GM23338 (cell line): ENCODE measurements at regions not wholly inside any gene's neighbourhood (a gene's known extent, or its start where the extent isn't known, plus 50 kb on each side); places are given as distances from the start of the nearest gene placed in this dataset.

ENCODE experiments used
- ATAC-seq: fragments of 200-7000 bp; cut with Tn5 transposase; 3 replicates; pipeline ENCODE4 v1.9.1; 2020
- DNase-seq: peaks from one replicate; pipeline ENCODE4 v3.0.0-alpha.2; 2015; ENCODE audit warnings: low spot score
- H2AFZ ChIP-seq: fragments of 200-600 bp; sonication (generic); 2 replicates; pipeline ENCODE4 v1.8.0; 2016; ENCODE audit warnings: antibody characterized with exemption, mild to moderate bottlenecking, moderate library complexity
- H3F3A ChIP-seq: fragments of 200-600 bp; sonication (generic); replicated peaks from 2 replicates; pipeline ENCODE4 v1.8.0; 2017; ENCODE audit warnings: antibody characterized with exemption, mixed run types, low read depth
- H3K27ac ChIP-seq: fragments of 200-600 bp; sonication (generic); 2 replicates; pipeline ENCODE4 v1.6.1; 2016; ENCODE audit warnings: low read depth
- H3K27me3 ChIP-seq: fragments of 200-600 bp; sonication (generic); 2 replicates; pipeline ENCODE4 v1.8.0; 2016; ENCODE audit warnings: mild to moderate bottlenecking, mixed run types, moderate library complexity; ENCODE audit not compliant: insufficient read depth
- H3K36me3 ChIP-seq: fragments of 200-600 bp; sonication (generic); 2 replicates; pipeline ENCODE4 v1.8.0; 2016; ENCODE audit warnings: mild to moderate bottlenecking; ENCODE audit not compliant: insufficient read depth
- H3K4me1 ChIP-seq: fragments of 200-600 bp; sonication (generic); 2 replicates; pipeline ENCODE4 v1.8.0; 2016; ENCODE audit warnings: mild to moderate bottlenecking, moderate library complexity; ENCODE audit not compliant: insufficient read depth
- H3K4me2 ChIP-seq: fragments of 200-600 bp; sonication (generic); 2 replicates; pipeline ENCODE4 v1.7.1; 2017; ENCODE audit warnings: mixed run types
- H3K4me3 ChIP-seq: fragments of 200-600 bp; sonication (generic); 2 replicates; pipeline ENCODE4 v1.6.1; 2016; ENCODE audit warnings: mixed run types
- H3K79me2 ChIP-seq: fragments of 200-600 bp; sonication (generic); replicated peaks from 2 replicates; pipeline ENCODE4 v1.8.0; 2017; ENCODE audit warnings: mild to moderate bottlenecking; ENCODE audit not compliant: insufficient read depth
- H3K9me2 ChIP-seq: fragments of 200-600 bp; sonication (generic); 2 replicates; pipeline ENCODE4 v1.8.0; 2017; ENCODE audit not compliant: insufficient read depth
- H4K20me1 ChIP-seq: fragments of 200-600 bp; sonication (generic); replicated peaks from 2 replicates; pipeline ENCODE4 v1.8.0; 2017; ENCODE audit warnings: mild to moderate bottlenecking; ENCODE audit not compliant: insufficient read depth
- H3K27ac Mint-ChIP-seq: 2 replicates; pipeline ENCODE4 v1.8.0; 2020; ENCODE audit warnings: inconsistent platforms, mild to moderate bottlenecking, moderate library complexity, mixed read lengths
- H3K27me3 Mint-ChIP-seq: 3 replicates; pipeline ENCODE4 v1.8.0; 2022; ENCODE audit warnings: low read depth, mild to moderate bottlenecking, moderate library complexity, mixed read lengths, inconsistent platforms; ENCODE audit not compliant: insufficient read depth, poor library complexity
- H3K36me3 Mint-ChIP-seq: 3 replicates; pipeline ENCODE4 v1.8.0; 2021; ENCODE audit warnings: low read depth, mild to moderate bottlenecking, inconsistent platforms, moderate library complexity, mixed read lengths
- H3K4me1 Mint-ChIP-seq: 3 replicates; pipeline ENCODE4 v1.8.0; 2020; ENCODE audit warnings: mild to moderate bottlenecking, inconsistent platforms, mixed read lengths
- H3K4me3 Mint-ChIP-seq: 3 replicates; pipeline ENCODE4 v1.8.0; 2021; ENCODE audit warnings: moderate library complexity, mild to moderate bottlenecking, inconsistent platforms, mixed read lengths
- H3K9me3 Mint-ChIP-seq: 3 replicates; pipeline ENCODE4 v1.8.0; 2020; ENCODE audit warnings: moderate library complexity, mild to moderate bottlenecking, inconsistent platforms, mixed read lengths
- CREB1 ChIP-seq: fragments of 250-450 bp; sonication (Bioruptor Pico); IDR thresholded peaks from 2 replicates; pipeline ENCODE4 v1.5.0; 2020; ENCODE audit warnings: low read depth, mild to moderate bottlenecking, moderate library complexity
- EZH2 ChIP-seq: fragments of 200-600 bp; sonication (generic); IDR thresholded peaks from one replicate; pipeline ENCODE4 v1.8.0; 2017; ENCODE audit warnings: antibody characterized with exemption, mild to moderate bottlenecking, low read depth; ENCODE audit not compliant: unreplicated experiment
- EZH2phosphoT487 ChIP-seq: fragments of 200-600 bp; sonication (generic); IDR thresholded peaks from one replicate; pipeline ENCODE4 v1.8.1; 2018; ENCODE audit warnings: antibody characterized with exemption; ENCODE audit not compliant: unreplicated experiment
- JUNB ChIP-seq: IDR thresholded peaks from one replicate; pipeline ENCODE4 v1.6.1; 2016; ENCODE audit warnings: antibody characterized with exemption; ENCODE audit not compliant: unreplicated experiment
- NANOG ChIP-seq: IDR thresholded peaks from 2 replicates; pipeline ENCODE4 v1.6.1; 2016; ENCODE audit warnings: antibody characterized with exemption, borderline replicate concordance
- POLR2AphosphoS5 ChIP-seq: IDR thresholded peaks from 2 replicates; pipeline ENCODE4 v1.6.1; 2016; ENCODE audit warnings: antibody characterized with exemption, low read depth
- STAT1 ChIP-seq: IDR thresholded peaks from one replicate; pipeline ENCODE4 v1.6.1; 2016; ENCODE audit warnings: antibody characterized with exemption; ENCODE audit not compliant: unreplicated experiment
- ZNF114 ChIP-seq: fragments of 250-450 bp; sonication (Bioruptor Pico); IDR thresholded peaks from 2 replicates; pipeline ENCODE4 v1.5.0; 2020; ENCODE audit warnings: mild to moderate bottlenecking, moderate library complexity
- ZNF331 ChIP-seq: fragments of 250-450 bp; sonication (Bioruptor Pico); IDR thresholded peaks from 2 replicates; pipeline ENCODE4 v1.5.0; 2020; ENCODE audit warnings: low read depth, mild to moderate bottlenecking, moderate library complexity
- TF ChIP-seq, protein P1 (sequence below): fragments of 250-450 bp; sonication (Bioruptor Pico); IDR thresholded peaks from 2 replicates; pipeline ENCODE4 v1.5.0; 2020; ENCODE audit warnings: mild to moderate bottlenecking, moderate library complexity
- TF ChIP-seq, protein P2 (sequence below): IDR thresholded peaks from 2 replicates; pipeline ENCODE4 v1.6.1; 2016; ENCODE audit warnings: antibody characterized with exemption
- TF ChIP-seq, protein P3 (sequence below): IDR thresholded peaks from one replicate; pipeline ENCODE4 v1.6.1; 2018; ENCODE audit warnings: antibody characterized with exemption; ENCODE audit not compliant: unreplicated experiment
- TF ChIP-seq, protein P4 (sequence below), 2 experiments: fragments of 200-600 bp in 1 of 2; sonication (generic) in 1 of 2; conservative IDR thresholded peaks; 2 replicates each; pipeline versions ENCODE4 v1.5.1 to v1.6.1; 2016 to 2017; ENCODE audit warnings: antibody characterized with exemption in 2 of 2, low read depth in 2 of 2, mild to moderate bottlenecking in 2 of 2, moderate library complexity in 1 of 2

DNA sequence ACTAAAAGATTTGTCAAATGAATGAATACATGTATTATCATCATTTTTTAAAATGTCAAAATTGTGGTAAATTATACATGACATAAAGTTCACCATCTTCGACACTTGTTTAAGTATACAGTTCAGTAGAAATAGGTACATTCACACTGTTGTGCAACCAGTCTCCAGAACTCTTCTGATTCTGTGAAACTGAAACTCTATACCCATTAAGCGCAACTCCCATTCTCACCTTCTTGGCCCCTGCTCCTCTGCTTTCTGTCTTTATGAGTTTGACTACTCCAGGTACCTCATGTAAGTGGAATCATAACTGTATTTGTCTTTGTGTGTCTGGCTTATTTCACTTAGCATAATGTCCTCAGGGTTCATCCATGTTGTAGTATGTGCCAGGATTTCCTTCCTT lies 50.1 kb upstream of the KBTBD8 start:
- H3K27ac Mint-ChIP-seq, result no peak overlapping the region
- no peak overlapping the region for H3K4me3 Mint-ChIP-seq
- Histone ChIP-seq H3K27me3 (no peaks in the 10 kb centered on the region), H4K20me1 (no peaks in the 10 kb centered on the region), H3K9me2 (no peaks in the 10 kb centered on the region), H3K79me2 (no peaks in the 10 kb centered on the region), H3K4me3 (no peak overlapping the region), H2AFZ (no peak overlapping the region), H3K4me2 (no peak overlapping the region), H3K27ac (no peak overlapping the region), H3F3A (no peaks in the 10 kb centered on the region), H3K36me3 (no peaks in the 10 kb centered on the region), H3K4me1 (no peaks in the 10 kb centered on the region)
- no peaks in the 10 kb centered on the region for H3K4me1 Mint-ChIP-seq
- no peaks in the 10 kb centered on the region for H3K9me3 Mint-ChIP-seq
- DNase-seq, result no peak
- H3K27me3 Mint-ChIP-seq, result no peaks in the 10 kb centered on the region
- no peak for ATAC-seq
- TF ChIP-seq CREB1 (CRISPR knock-in tag) (no peak), EZH2phosphoT487 (no peak), ZNF114 (CRISPR knock-in tag) (no peak), ZNF331 (no peak), NANOG (no peak), EZH2 (no peak), STAT1 (no peak), POLR2AphosphoS5 (no peak), JUNB (no peak)
- TF ChIP-seq, protein P1, sequence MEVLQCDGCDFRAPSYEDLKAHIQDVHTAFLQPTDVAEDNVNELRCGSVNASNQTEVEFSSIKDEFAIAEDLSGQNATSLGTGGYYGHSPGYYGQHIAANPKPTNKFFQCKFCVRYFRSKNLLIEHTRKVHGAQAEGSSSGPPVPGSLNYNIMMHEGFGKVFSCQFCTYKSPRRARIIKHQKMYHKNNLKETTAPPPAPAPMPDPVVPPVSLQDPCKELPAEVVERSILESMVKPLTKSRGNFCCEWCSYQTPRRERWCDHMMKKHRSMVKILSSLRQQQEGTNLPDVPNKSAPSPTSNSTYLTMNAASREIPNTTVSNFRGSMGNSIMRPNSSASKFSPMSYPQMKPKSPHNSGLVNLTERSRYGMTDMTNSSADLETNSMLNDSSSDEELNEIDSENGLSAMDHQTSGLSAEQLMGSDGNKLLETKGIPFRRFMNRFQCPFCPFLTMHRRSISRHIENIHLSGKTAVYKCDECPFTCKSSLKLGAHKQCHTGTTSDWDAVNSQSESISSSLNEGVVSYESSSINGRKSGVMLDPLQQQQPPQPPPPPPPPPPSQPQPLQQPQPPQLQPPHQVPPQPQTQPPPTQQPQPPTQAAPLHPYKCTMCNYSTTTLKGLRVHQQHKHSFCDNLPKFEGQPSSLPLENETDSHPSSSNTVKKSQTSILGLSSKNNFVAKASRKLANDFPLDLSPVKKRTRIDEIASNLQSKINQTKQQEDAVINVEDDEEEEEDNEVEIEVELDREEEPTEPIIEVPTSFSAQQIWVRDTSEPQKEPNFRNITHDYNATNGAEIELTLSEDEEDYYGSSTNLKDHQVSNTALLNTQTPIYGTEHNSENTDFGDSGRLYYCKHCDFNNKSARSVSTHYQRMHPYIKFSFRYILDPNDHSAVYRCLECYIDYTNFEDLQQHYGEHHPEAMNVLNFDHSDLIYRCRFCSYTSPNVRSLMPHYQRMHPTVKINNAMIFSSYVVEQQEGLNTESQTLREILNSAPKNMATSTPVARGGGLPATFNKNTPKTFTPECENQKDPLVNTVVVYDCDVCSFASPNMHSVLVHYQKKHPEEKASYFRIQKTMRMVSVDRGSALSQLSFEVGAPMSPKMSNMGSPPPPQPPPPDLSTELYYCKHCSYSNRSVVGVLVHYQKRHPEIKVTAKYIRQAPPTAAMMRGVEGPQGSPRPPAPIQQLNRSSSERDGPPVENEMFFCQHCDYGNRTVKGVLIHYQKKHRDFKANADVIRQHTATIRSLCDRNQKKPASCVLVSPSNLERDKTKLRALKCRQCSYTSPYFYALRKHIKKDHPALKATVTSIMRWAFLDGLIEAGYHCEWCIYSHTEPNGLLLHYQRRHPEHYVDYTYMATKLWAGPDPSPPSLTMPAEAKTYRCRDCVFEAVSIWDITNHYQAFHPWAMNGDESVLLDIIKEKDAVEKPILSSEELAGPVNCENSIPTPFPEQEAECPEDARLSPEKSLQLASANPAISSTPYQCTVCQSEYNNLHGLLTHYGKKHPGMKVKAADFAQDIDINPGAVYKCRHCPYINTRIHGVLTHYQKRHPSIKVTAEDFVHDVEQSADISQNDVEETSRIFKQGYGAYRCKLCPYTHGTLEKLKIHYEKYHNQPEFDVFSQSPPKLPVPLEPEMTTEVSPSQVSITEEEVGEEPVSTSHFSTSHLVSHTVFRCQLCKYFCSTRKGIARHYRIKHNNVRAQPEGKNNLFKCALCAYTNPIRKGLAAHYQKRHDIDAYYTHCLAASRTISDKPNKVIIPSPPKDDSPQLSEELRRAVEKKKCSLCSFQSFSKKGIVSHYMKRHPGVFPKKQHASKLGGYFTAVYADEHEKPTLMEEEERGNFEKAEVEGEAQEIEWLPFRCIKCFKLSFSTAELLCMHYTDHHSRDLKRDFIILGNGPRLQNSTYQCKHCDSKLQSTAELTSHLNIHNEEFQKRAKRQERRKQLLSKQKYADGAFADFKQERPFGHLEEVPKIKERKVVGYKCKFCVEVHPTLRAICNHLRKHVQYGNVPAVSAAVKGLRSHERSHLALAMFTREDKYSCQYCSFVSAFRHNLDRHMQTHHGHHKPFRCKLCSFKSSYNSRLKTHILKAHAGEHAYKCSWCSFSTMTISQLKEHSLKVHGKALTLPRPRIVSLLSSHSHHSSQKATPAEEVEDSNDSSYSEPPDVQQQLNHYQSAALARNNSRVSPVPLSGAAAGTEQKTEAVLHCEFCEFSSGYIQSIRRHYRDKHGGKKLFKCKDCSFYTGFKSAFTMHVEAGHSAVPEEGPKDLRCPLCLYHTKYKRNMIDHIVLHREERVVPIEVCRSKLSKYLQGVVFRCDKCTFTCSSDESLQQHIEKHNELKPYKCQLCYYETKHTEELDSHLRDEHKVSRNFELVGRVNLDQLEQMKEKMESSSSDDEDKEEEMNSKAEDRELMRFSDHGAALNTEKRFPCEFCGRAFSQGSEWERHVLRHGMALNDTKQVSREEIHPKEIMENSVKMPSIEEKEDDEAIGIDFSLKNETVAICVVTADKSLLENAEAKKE (CRISPR knock-in tag), result no peak
- TF ChIP-seq, protein P2, sequence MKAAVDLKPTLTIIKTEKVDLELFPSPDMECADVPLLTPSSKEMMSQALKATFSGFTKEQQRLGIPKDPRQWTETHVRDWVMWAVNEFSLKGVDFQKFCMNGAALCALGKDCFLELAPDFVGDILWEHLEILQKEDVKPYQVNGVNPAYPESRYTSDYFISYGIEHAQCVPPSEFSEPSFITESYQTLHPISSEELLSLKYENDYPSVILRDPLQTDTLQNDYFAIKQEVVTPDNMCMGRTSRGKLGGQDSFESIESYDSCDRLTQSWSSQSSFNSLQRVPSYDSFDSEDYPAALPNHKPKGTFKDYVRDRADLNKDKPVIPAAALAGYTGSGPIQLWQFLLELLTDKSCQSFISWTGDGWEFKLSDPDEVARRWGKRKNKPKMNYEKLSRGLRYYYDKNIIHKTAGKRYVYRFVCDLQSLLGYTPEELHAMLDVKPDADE, result no peak
- TF ChIP-seq, protein P3, sequence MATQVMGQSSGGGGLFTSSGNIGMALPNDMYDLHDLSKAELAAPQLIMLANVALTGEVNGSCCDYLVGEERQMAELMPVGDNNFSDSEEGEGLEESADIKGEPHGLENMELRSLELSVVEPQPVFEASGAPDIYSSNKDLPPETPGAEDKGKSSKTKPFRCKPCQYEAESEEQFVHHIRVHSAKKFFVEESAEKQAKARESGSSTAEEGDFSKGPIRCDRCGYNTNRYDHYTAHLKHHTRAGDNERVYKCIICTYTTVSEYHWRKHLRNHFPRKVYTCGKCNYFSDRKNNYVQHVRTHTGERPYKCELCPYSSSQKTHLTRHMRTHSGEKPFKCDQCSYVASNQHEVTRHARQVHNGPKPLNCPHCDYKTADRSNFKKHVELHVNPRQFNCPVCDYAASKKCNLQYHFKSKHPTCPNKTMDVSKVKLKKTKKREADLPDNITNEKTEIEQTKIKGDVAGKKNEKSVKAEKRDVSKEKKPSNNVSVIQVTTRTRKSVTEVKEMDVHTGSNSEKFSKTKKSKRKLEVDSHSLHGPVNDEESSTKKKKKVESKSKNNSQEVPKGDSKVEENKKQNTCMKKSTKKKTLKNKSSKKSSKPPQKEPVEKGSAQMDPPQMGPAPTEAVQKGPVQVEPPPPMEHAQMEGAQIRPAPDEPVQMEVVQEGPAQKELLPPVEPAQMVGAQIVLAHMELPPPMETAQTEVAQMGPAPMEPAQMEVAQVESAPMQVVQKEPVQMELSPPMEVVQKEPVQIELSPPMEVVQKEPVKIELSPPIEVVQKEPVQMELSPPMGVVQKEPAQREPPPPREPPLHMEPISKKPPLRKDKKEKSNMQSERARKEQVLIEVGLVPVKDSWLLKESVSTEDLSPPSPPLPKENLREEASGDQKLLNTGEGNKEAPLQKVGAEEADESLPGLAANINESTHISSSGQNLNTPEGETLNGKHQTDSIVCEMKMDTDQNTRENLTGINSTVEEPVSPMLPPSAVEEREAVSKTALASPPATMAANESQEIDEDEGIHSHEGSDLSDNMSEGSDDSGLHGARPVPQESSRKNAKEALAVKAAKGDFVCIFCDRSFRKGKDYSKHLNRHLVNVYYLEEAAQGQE, result no peak
- TF ChIP-seq, protein P4, sequence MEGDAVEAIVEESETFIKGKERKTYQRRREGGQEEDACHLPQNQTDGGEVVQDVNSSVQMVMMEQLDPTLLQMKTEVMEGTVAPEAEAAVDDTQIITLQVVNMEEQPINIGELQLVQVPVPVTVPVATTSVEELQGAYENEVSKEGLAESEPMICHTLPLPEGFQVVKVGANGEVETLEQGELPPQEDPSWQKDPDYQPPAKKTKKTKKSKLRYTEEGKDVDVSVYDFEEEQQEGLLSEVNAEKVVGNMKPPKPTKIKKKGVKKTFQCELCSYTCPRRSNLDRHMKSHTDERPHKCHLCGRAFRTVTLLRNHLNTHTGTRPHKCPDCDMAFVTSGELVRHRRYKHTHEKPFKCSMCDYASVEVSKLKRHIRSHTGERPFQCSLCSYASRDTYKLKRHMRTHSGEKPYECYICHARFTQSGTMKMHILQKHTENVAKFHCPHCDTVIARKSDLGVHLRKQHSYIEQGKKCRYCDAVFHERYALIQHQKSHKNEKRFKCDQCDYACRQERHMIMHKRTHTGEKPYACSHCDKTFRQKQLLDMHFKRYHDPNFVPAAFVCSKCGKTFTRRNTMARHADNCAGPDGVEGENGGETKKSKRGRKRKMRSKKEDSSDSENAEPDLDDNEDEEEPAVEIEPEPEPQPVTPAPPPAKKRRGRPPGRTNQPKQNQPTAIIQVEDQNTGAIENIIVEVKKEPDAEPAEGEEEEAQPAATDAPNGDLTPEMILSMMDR (conservative IDR thresholded peaks at IDR 0.05; ENCODE audit: low read depth in 2 of 2), result no peak
- H3K36me3 Mint-ChIP-seq, result no peaks in the 10 kb centered on the region
